DND-41 (cell line): ENCODE measurements at regions not wholly inside any gene's neighbourhood (a gene's known extent, or its start where the extent isn't known, plus 50 kb on each side); places are given as distances from the start of the nearest gene placed in this dataset.
"Not testable (repeated sequence)": the region's sequence is repeated elsewhere in the genome, so short reads cannot be mapped to it uniquely, and the experiment has no call there.

Experiments
- ATAC-seq: fragments of 200-7000 bp; cut with Tn5 transposase; 3 replicates; pipeline ENCODE4 v1.9.1; 2021; ENCODE audit warnings: low read depth; ENCODE audit not compliant: insufficient read depth
- DNase-seq: peaks from one replicate; pipeline ENCODE4 v3.0.0-alpha.2; 2020
- H2AFZ ChIP-seq: 2 replicates; pipeline ENCODE4 v1.6.0; 2012; ENCODE audit warnings: low read depth, low read length
- H3K27ac ChIP-seq: 2 replicates; pipeline ENCODE4 v1.5.1; 2012; ENCODE audit warnings: low read length, inconsistent platforms
- H3K27me3 ChIP-seq: fragments of 200-600 bp; sonication (generic); 2 replicates; pipeline ENCODE4 v1.6.0; 2012; ENCODE audit warnings: low read length, mild to moderate bottlenecking, inconsistent platforms; ENCODE audit not compliant: insufficient read depth, poor library complexity
- H3K36me3 ChIP-seq: 2 replicates; pipeline ENCODE4 v1.5.1; 2012; ENCODE audit warnings: low read length, inconsistent platforms; ENCODE audit not compliant: insufficient read depth
- H3K4me1 ChIP-seq: 2 replicates; pipeline ENCODE4 v1.5.1; 2012; ENCODE audit warnings: mild to moderate bottlenecking, low read length; ENCODE audit not compliant: insufficient read depth
- H3K4me2 ChIP-seq: 2 replicates; pipeline ENCODE4 v1.6.0; 2012; ENCODE audit warnings: mild to moderate bottlenecking, moderate library complexity, low read length, inconsistent platforms; ENCODE audit not compliant: insufficient read depth
- H3K4me3 ChIP-seq, 2 experiments: fragments of 200-600 bp in 1 of 2; shearing (Covaris generic) in 1 of 2; 2 replicates each; pipeline ENCODE4 v1.5.1; 2012 to 2016; ENCODE audit warnings: inconsistent platforms in 2 of 2, low read length in 2 of 2, mild to moderate bottlenecking in 2 of 2, low read depth in 1 of 2, moderate library complexity in 1 of 2
- H3K79me2 ChIP-seq: 2 replicates; pipeline ENCODE4 v1.6.0; 2012; ENCODE audit warnings: low read length, inconsistent platforms; ENCODE audit not compliant: insufficient read depth
- H3K9ac ChIP-seq: 2 replicates; pipeline ENCODE4 v1.6.0; 2012; ENCODE audit warnings: low read depth, mild to moderate bottlenecking, inconsistent platforms, low read length, moderate library complexity
- H3K9me3 ChIP-seq: 2 replicates; pipeline ENCODE4 v1.5.1; 2012; ENCODE audit warnings: low read length, moderate library complexity, mild to moderate bottlenecking, inconsistent platforms; ENCODE audit not compliant: insufficient read depth, severe bottlenecking
- H4K20me1 ChIP-seq: 2 replicates; pipeline ENCODE4 v1.6.0; 2012; ENCODE audit warnings: low read length; ENCODE audit not compliant: insufficient read depth
- CTCF ChIP-seq: IDR thresholded peaks from 2 replicates; pipeline ENCODE4 v1.5.1; 2012; ENCODE audit warnings: borderline replicate concordance, low read length, moderate library complexity, mild to moderate bottlenecking; ENCODE audit not compliant: poor library complexity, severe bottlenecking; ENCODE audit errors: extremely low read depth
- EZH2 ChIP-seq: IDR thresholded peaks from 3 replicates; pipeline ENCODE4 v1.6.1; 2012; ENCODE audit warnings: borderline replicate concordance, low read depth, mild to moderate bottlenecking, moderate library complexity, low read length, inconsistent platforms; ENCODE audit not compliant: severe bottlenecking

GRCh38 chr2:179385756-179386155, 121.1 kb upstream of the SESTD1 start:
- H3K27me3 ChIP-seq, H2AFZ ChIP-seq, H3K27ac ChIP-seq, H3K4me2 ChIP-seq, H3K4me3 ChIP-seq, H3K4me1 ChIP-seq, H3K9me3 ChIP-seq, H3K36me3 ChIP-seq, H3K9ac ChIP-seq, DNase-seq, H4K20me1 ChIP-seq, H3K79me2 ChIP-seq, ATAC-seq: not testable (repeated sequence)

GRCh38 chr2:179383975-179384374, 119.3 kb upstream of the SESTD1 start:
- no peak for TF ChIP-seq EZH2
- Histone ChIP-seq H3K9me3 (no peaks in the 10 kb centered on the region), H3K9ac (no peak overlapping the region), H3K4me2 (no peak overlapping the region), H3K27me3 (no peaks in the 10 kb centered on the region), H3K27ac (no peak overlapping the region), H3K36me3 (no peaks in the 10 kb centered on the region), H3K4me1 (no peaks in the 10 kb centered on the region), H3K4me3 (no peak overlapping the region), H3K79me2 (no peaks in the 10 kb centered on the region), H4K20me1 (no peaks in the 10 kb centered on the region), H2AFZ (no peak overlapping the region)
- DNase-seq (no peak), ATAC-seq (no peak)

GRCh38 chr2:179377296-179377695, 112.7 kb upstream of the SESTD1 start:
- H2AFZ ChIP-seq, result no peak overlapping the region
- no peak overlapping the region for H3K9ac ChIP-seq
- no peak overlapping the region for H3K4me3 ChIP-seq
- no peaks in the 10 kb centered on the region for H3K79me2 ChIP-seq
- no peaks in the 10 kb centered on the region for H3K27me3 ChIP-seq
- no peak overlapping the region for H3K27ac ChIP-seq
- H4K20me1 ChIP-seq, result no peaks in the 10 kb centered on the region
- no peaks in the 10 kb centered on the region for H3K4me1 ChIP-seq
- ATAC-seq (no peak), DNase-seq (no peak)
- no peaks in the 10 kb centered on the region for H3K36me3 ChIP-seq
- no peaks in the 10 kb centered on the region for H3K9me3 ChIP-seq
- H3K4me2 ChIP-seq, result no peak overlapping the region
- no peak for TF ChIP-seq EZH2
- no peak for TF ChIP-seq CTCF

GRCh38 chr2:179376881-179377280, 112.2 kb upstream of the SESTD1 start:
- Histone ChIP-seq H3K36me3 (no peaks in the 10 kb centered on the region), H4K20me1 (no peaks in the 10 kb centered on the region), H3K27me3 (peaks cover 3% of the 10 kb centered on the region), H3K4me3 (no peak overlapping the region), H2AFZ (no peak overlapping the region), H3K9ac (no peak overlapping the region), H3K4me1 (no peaks in the 10 kb centered on the region), H3K4me2 (no peak overlapping the region), H3K27ac (no peak overlapping the region), H3K79me2 (no peaks in the 10 kb centered on the region), H3K9me3 (no peaks in the 10 kb centered on the region)
- no peak for ATAC-seq
- TF ChIP-seq CTCF, result no peak
- TF ChIP-seq EZH2, result no peak
- no peak for DNase-seq

GRCh38 chr2:179373816-179374215, 109.2 kb upstream of the SESTD1 start:
- no peak for DNase-seq
- H3K27me3 ChIP-seq, result peaks cover 3% of the 10 kb centered on the region
- H4K20me1 ChIP-seq, result no peaks in the 10 kb centered on the region
- no peak overlapping the region for H2AFZ ChIP-seq
- H3K27ac ChIP-seq, result no peak overlapping the region
- no peak overlapping the region for H3K4me3 ChIP-seq
- H3K4me1 ChIP-seq, result no peaks in the 10 kb centered on the region
- H3K9me3 ChIP-seq, result no peaks in the 10 kb centered on the region
- ATAC-seq, result no peak
- no peak overlapping the region for H3K9ac ChIP-seq
- no peak overlapping the region for H3K4me2 ChIP-seq
- no peaks in the 10 kb centered on the region for H3K36me3 ChIP-seq
- H3K79me2 ChIP-seq, result no peaks in the 10 kb centered on the region
- no peak for TF ChIP-seq CTCF
- TF ChIP-seq EZH2, result no peak

- not testable (repeated sequence) for H4K20me1 ChIP-seq, H2AFZ ChIP-seq, H3K9ac ChIP-seq, H3K27me3 ChIP-seq, H3K27ac ChIP-seq, H3K79me2 ChIP-seq, H3K4me3 ChIP-seq, DNase-seq, H3K9me3 ChIP-seq, H3K4me2 ChIP-seq, ATAC-seq, H3K36me3 ChIP-seq, H3K4me1 ChIP-seq
These were observed 100.9 kb upstream of the SESTD1 start for GRCh38 chr2:179365561-179365960.
